ENCODE measurements at regions not wholly inside any gene's neighbourhood (a gene's known extent, or its start where the extent isn't known, plus 50 kb on each side); places are given as distances from the start of the nearest gene placed in this dataset.

GRCh38 chr21:28489162-28489561 is 503.5 kb downstream of the LTN1 start:
- Histone ChIP-seq H3K79me1 (ENCODE audit: low read length) (no peaks in the 10 kb centered on the region), H2BK5ac (ENCODE audit: low read depth, low read length, poor library complexity) (no peak overlapping the region), H3K4me2 (ENCODE audit: low read length) (no peak overlapping the region), H3K27ac (ENCODE audit: low read depth, low read length) (no peak overlapping the region), H3K4ac (ENCODE audit: low read depth, low read length) (no peak overlapping the region), H3K14ac (ENCODE audit: low read length) (no peak overlapping the region), H2AK5ac (ENCODE audit: low read length) (no peak overlapping the region), H4K12ac (ENCODE audit: low read depth, low read length) (no peak overlapping the region), H2BK120ac (ENCODE audit: insufficient read depth, low read length, poor library complexity) (no peak overlapping the region), H2AFZ (ENCODE audit: insufficient read depth, low read length, poor library complexity) (no peak overlapping the region), H3K4me1 (ENCODE audit: control insufficient read depth in 1 of 2, insufficient read depth in 2 of 2, low read length in 2 of 2) (no peaks in the 10 kb centered on the region), H3K79me2 (ENCODE audit: control insufficient read depth, insufficient read depth, low read length, poor library complexity) (no peaks in the 10 kb centered on the region), H3K23ac (ENCODE audit: low read length) (no peak overlapping the region), H4K8ac (ENCODE audit: low read depth, low read length) (no peak overlapping the region), H2BK12ac (ENCODE audit: low read length) (no peak overlapping the region), H4K91ac (ENCODE audit: low read depth, low read length) (no peak overlapping the region), H3K4me3 (ENCODE audit: low read depth, low read length) (no peak overlapping the region), H3K9ac (ENCODE audit: low read length) (no peak overlapping the region), H3K18ac (ENCODE audit: low read length) (no peak overlapping the region), H3K36me3 (ENCODE audit: control insufficient read depth in 1 of 2, insufficient read depth in 2 of 2, low read length in 2 of 2) (no peaks in the 10 kb centered on the region), H3K9me3 (ENCODE audit: insufficient read depth, low read depth, low read length) (no peaks in the 10 kb centered on the region), H3K27me3 (ENCODE audit: insufficient read depth, low read length) (no peaks in the 10 kb centered on the region)
- WGBS (ENCODE audit: extremely low coverage, insufficient coverage, insufficient read length), result no CpG with 5 or more reads among the region's 7 CpGs
- no peak for DNase-seq

- Histone ChIP-seq H2BK120ac (ENCODE audit: insufficient read depth, low read length, poor library complexity) (no peak overlapping the region), H3K23ac (ENCODE audit: low read length) (no peak overlapping the region), H3K4me1 (ENCODE audit: control insufficient read depth in 1 of 2, insufficient read depth in 2 of 2, low read length in 2 of 2) (no peaks in the 10 kb centered on the region), H4K91ac (ENCODE audit: low read depth, low read length) (no peak overlapping the region), H3K9me3 (ENCODE audit: insufficient read depth, low read depth, low read length) (no peaks in the 10 kb centered on the region), H2AK5ac (ENCODE audit: low read length) (no peak overlapping the region), H3K79me2 (ENCODE audit: control insufficient read depth, insufficient read depth, low read length, poor library complexity) (no peaks in the 10 kb centered on the region), H4K12ac (ENCODE audit: low read depth, low read length) (no peak overlapping the region), H3K9ac (ENCODE audit: low read length) (no peak overlapping the region), H2BK12ac (ENCODE audit: low read length) (no peak overlapping the region), H2AFZ (ENCODE audit: insufficient read depth, low read length, poor library complexity) (no peak overlapping the region), H3K14ac (ENCODE audit: low read length) (no peak overlapping the region), H2BK5ac (ENCODE audit: low read depth, low read length, poor library complexity) (no peak overlapping the region), H3K27ac (ENCODE audit: low read depth, low read length) (no peak overlapping the region), H4K8ac (ENCODE audit: low read depth, low read length) (no peak overlapping the region), H3K27me3 (ENCODE audit: insufficient read depth, low read length) (no peaks in the 10 kb centered on the region), H3K4me2 (ENCODE audit: low read length) (no peak overlapping the region), H3K79me1 (ENCODE audit: low read length) (no peaks in the 10 kb centered on the region), H3K36me3 (ENCODE audit: control insufficient read depth in 1 of 2, insufficient read depth in 2 of 2, low read length in 2 of 2) (no peaks in the 10 kb centered on the region), H3K4me3 (ENCODE audit: low read depth, low read length) (no peak overlapping the region), H3K18ac (ENCODE audit: low read length) (no peak overlapping the region), H3K4ac (ENCODE audit: low read depth, low read length) (no peak overlapping the region)
- no peak for DNase-seq
- no CpG with 5 or more reads among the region's 9 CpGs for WGBS (ENCODE audit: extremely low coverage, insufficient coverage, insufficient read length)
Observed at GRCh38 chr21:28487455-28488070, 505.1 kb downstream of the LTN1 start.

- Histone ChIP-seq H2BK120ac (ENCODE audit: insufficient read depth, low read length, poor library complexity) (no peak overlapping the region), H3K9me3 (ENCODE audit: insufficient read depth, low read depth, low read length) (no peaks in the 10 kb centered on the region), H3K36me3 (ENCODE audit: control insufficient read depth in 1 of 2, insufficient read depth in 2 of 2, low read length in 2 of 2) (no peaks in the 10 kb centered on the region), H3K9ac (ENCODE audit: low read length) (no peak overlapping the region), H4K12ac (ENCODE audit: low read depth, low read length) (no peak overlapping the region), H3K18ac (ENCODE audit: low read length) (no peak overlapping the region), H3K27me3 (ENCODE audit: insufficient read depth, low read length) (no peaks in the 10 kb centered on the region), H3K23ac (ENCODE audit: low read length) (no peak overlapping the region), H3K27ac (ENCODE audit: low read depth, low read length) (no peak overlapping the region), H4K91ac (ENCODE audit: low read depth, low read length) (no peak overlapping the region), H2BK12ac (ENCODE audit: low read length) (no peak overlapping the region), H2AFZ (ENCODE audit: insufficient read depth, low read length, poor library complexity) (no peak overlapping the region), H3K4me1 (ENCODE audit: control insufficient read depth in 1 of 2, insufficient read depth in 2 of 2, low read length in 2 of 2) (no peaks in the 10 kb centered on the region), H3K79me2 (ENCODE audit: control insufficient read depth, insufficient read depth, low read length, poor library complexity) (no peaks in the 10 kb centered on the region), H3K4me3 (ENCODE audit: low read depth, low read length) (no peak overlapping the region), H2BK5ac (ENCODE audit: low read depth, low read length, poor library complexity) (no peak overlapping the region), H2AK5ac (ENCODE audit: low read length) (no peak overlapping the region), H4K8ac (ENCODE audit: low read depth, low read length) (no peak overlapping the region), H3K79me1 (ENCODE audit: low read length) (no peaks in the 10 kb centered on the region), H3K4me2 (ENCODE audit: low read length) (no peak overlapping the region), H3K4ac (ENCODE audit: low read depth, low read length) (no peak overlapping the region), H3K14ac (ENCODE audit: low read length) (no peak overlapping the region)
- WGBS (ENCODE audit: extremely low coverage, insufficient coverage, insufficient read length), result no CpG with 5 or more reads among the region's 4 CpGs
- no peak for DNase-seq
Observed at GRCh38 chr21:28485301-28486022, 507.2 kb downstream of the LTN1 start.

- Histone ChIP-seq H4K8ac (ENCODE audit: low read depth, low read length) (no peak overlapping the region), H3K9me3 (ENCODE audit: insufficient read depth, low read depth, low read length) (no peaks in the 10 kb centered on the region), H3K4me3 (ENCODE audit: low read depth, low read length) (no peak overlapping the region), H3K27ac (ENCODE audit: low read depth, low read length) (no peak overlapping the region), H3K79me1 (ENCODE audit: low read length) (no peaks in the 10 kb centered on the region), H3K4ac (ENCODE audit: low read depth, low read length) (no peak overlapping the region), H3K23ac (ENCODE audit: low read length) (no peak overlapping the region), H3K4me1 (ENCODE audit: control insufficient read depth in 1 of 2, insufficient read depth in 2 of 2, low read length in 2 of 2) (no peaks in the 10 kb centered on the region), H3K79me2 (ENCODE audit: control insufficient read depth, insufficient read depth, low read length, poor library complexity) (no peaks in the 10 kb centered on the region), H2BK5ac (ENCODE audit: low read depth, low read length, poor library complexity) (no peak overlapping the region), H3K14ac (ENCODE audit: low read length) (no peak overlapping the region), H3K4me2 (ENCODE audit: low read length) (no peak overlapping the region), H2AK5ac (ENCODE audit: low read length) (no peak overlapping the region), H3K36me3 (ENCODE audit: control insufficient read depth in 1 of 2, insufficient read depth in 2 of 2, low read length in 2 of 2) (no peaks in the 10 kb centered on the region), H4K12ac (ENCODE audit: low read depth, low read length) (no peak overlapping the region), H3K27me3 (ENCODE audit: insufficient read depth, low read length) (no peaks in the 10 kb centered on the region), H2AFZ (ENCODE audit: insufficient read depth, low read length, poor library complexity) (no peak overlapping the region), H2BK120ac (ENCODE audit: insufficient read depth, low read length, poor library complexity) (no peak overlapping the region), H3K18ac (ENCODE audit: low read length) (no peak overlapping the region), H3K9ac (ENCODE audit: low read length) (no peak overlapping the region), H2BK12ac (ENCODE audit: low read length) (no peak overlapping the region), H4K91ac (ENCODE audit: low read depth, low read length) (no peak overlapping the region)
- DNase-seq, result no peak
- WGBS (ENCODE audit: extremely low coverage, insufficient coverage, insufficient read length), result no CpG with 5 or more reads among the region's 3 CpGs
Observed at GRCh38 chr21:28483301-28484035, 509.2 kb downstream of the LTN1 start.
